HCT116 (cell line): ENCODE measurements at regions not wholly inside any gene's neighbourhood (a gene's known extent, or its start where the extent isn't known, plus 50 kb on each side); places are given as distances from the start of the nearest gene placed in this dataset.

Source experiments
- ATAC-seq: fragments of 200-7000 bp; cut with Tn5 transposase; 2 replicates; pipeline ENCODE4 v1.9.1; 2020; ENCODE audit warnings: mild to moderate bottlenecking, moderate library complexity
- BruUV-seq: library from RNA; stranded (reverse); fragments of 400-500 nt; replicated peaks from 2 replicates; lab custom pipeline; 2021; lab: Mats Ljungman, UMichigan
- CTCF ChIA-PET: fragments of 300-600 bp; sonication (Branson Sonifier 250); formaldehyde crosslinking; loops from one replicate; lab custom pipeline; 2021; ENCODE audit warnings: antibody characterized with exemption; lab: Charles Lee
- POLR2A ChIA-PET: fragments of 300-600, 350-600 bp; sonication (Branson Sonifier 250); formaldehyde crosslinking; loops from one replicate; lab custom pipeline; 2021; ENCODE audit warnings: antibody characterized with exemption; lab: Charles Lee
- RAD21 ChIA-PET, 2 experiments: fragments of 300-600 bp; sonication (Branson Sonifier 250); formaldehyde crosslinking; loops; one replicate each; lab custom pipeline; 2023; ENCODE audit warnings: low total read pairs in 2 of 2; ENCODE audit not compliant: uncharacterized antibody in 2 of 2, unreplicated experiment in 2 of 2, low non-redundant PET in 1 of 2; lab: Charles Lee
- DNase-seq: peaks from one replicate; pipeline ENCODE4 v3.0.0-alpha.2; 2010; ENCODE audit warnings: low read depth, low spot score
- H2AFZ ChIP-seq: fragments of 200-600 bp; shearing (Covaris generic), sonication (generic); 2 replicates; pipeline ENCODE4 v1.6.1; 2017; ENCODE audit warnings: low read depth, mixed run types, mixed read lengths, antibody characterized with exemption, low read length; ENCODE audit not compliant: poor library complexity, severe bottlenecking
- H3K27ac ChIP-seq: 2 replicates; pipeline ENCODE4 v1.5.1; 2012; ENCODE audit warnings: low read depth, low read length
- H3K27me3 ChIP-seq: fragments of 200-600 bp; sonication (generic); 2 replicates; pipeline ENCODE4 v1.6.1; 2016; ENCODE audit warnings: mixed run types, low read length, mixed read lengths; ENCODE audit not compliant: insufficient read depth
- H3K36me3 ChIP-seq, 2 experiments: fragments of 200-500 bp in 1 of 2; fragments of 200-600 bp in 1 of 2; sonication (Bioruptor generic) in 1 of 2; sonication (generic) in 1 of 2; 2 replicates each; pipeline versions ENCODE4 v1.5.1 to v1.6.1; 2014 to 2016; ENCODE audit warnings: low read length in 2 of 2, inconsistent platforms in 1 of 2, mixed read lengths in 1 of 2, mixed run types in 1 of 2; ENCODE audit not compliant: insufficient read depth in 2 of 2, control insufficient read depth in 1 of 2
- H3K4me1 ChIP-seq, 2 experiments: fragments of 200-600 bp in 1 of 2; sonication (generic) in 1 of 2; 2 replicates each; pipeline versions ENCODE4 v1.5.1 to v1.6.1; 2012 to 2017; ENCODE audit warnings: low read length in 2 of 2, inconsistent platforms in 1 of 2, mild to moderate bottlenecking in 1 of 2, mixed read lengths in 1 of 2, mixed run types in 1 of 2, moderate library complexity in 1 of 2; ENCODE audit not compliant: insufficient read depth in 2 of 2, control insufficient read depth in 1 of 2
- H3K4me2 ChIP-seq: fragments of 200-600 bp; sonication (generic); 2 replicates; pipeline ENCODE4 v1.6.1; 2017; ENCODE audit warnings: mixed run types, low read length, mixed read lengths
- H3K4me3 ChIP-seq, 2 experiments: fragments of 200-600 bp in 1 of 2; sonication (generic) in 1 of 2; replicated peaks in 1 of 2; 2 replicates each; pipeline ENCODE4 v1.5.1; 2011 to 2016; ENCODE audit warnings: low read length in 2 of 2, control low read depth in 1 of 2, low read depth in 1 of 2, mild to moderate bottlenecking in 1 of 2, mixed read lengths in 1 of 2, mixed run types in 1 of 2
- H3K79me2 ChIP-seq: fragments of 200-600 bp; sonication (generic); 2 replicates; pipeline ENCODE4 v1.6.1; 2017; ENCODE audit warnings: mild to moderate bottlenecking, mixed run types, low read length, moderate library complexity, mixed read lengths; ENCODE audit not compliant: insufficient read depth
- H3K9ac ChIP-seq: fragments of 200-600 bp; sonication (generic); 2 replicates; pipeline ENCODE4 v1.6.1; 2016; ENCODE audit warnings: low read length, mixed read lengths
- H3K9me2 ChIP-seq: fragments of 200-600 bp; sonication (generic), shearing (Covaris generic); 2 replicates; pipeline ENCODE4 v1.6.1; 2017; ENCODE audit warnings: mixed run types, mild to moderate bottlenecking, moderate library complexity; ENCODE audit not compliant: insufficient read depth
- H3K9me3 ChIP-seq, 2 experiments: fragments of 200-500 bp in 1 of 2; fragments of 200-600 bp in 1 of 2; sonication (Bioruptor generic) in 1 of 2; sonication (generic) in 1 of 2; 2 replicates each; pipeline ENCODE4 v1.6.1; 2014 to 2017; ENCODE audit warnings: low read length in 2 of 2, mixed read lengths in 2 of 2, inconsistent platforms in 1 of 2, low read depth in 1 of 2, mild to moderate bottlenecking in 1 of 2, mixed run types in 1 of 2, moderate library complexity in 1 of 2; ENCODE audit not compliant: control insufficient read depth in 1 of 2, insufficient read depth in 1 of 2
- H4K20me1 ChIP-seq: fragments of 200-600 bp; sonication (generic), shearing (Covaris generic); 2 replicates; pipeline ENCODE4 v1.6.1; 2017; ENCODE audit warnings: mixed run types, mild to moderate bottlenecking, moderate library complexity; ENCODE audit not compliant: insufficient read depth
- CBX3 ChIP-seq: IDR thresholded peaks from 2 replicates; pipeline ENCODE4 v1.6.1; 2012; ENCODE audit warnings: low read depth
- ELF1 ChIP-seq: IDR thresholded peaks from 2 replicates; pipeline ENCODE4 v1.6.1; 2012; ENCODE audit warnings: low read depth, borderline replicate concordance
- EZH2 ChIP-seq: fragments of 200-600 bp; sonication (generic); IDR thresholded peaks from 2 replicates; pipeline ENCODE4 v1.6.1; 2017; ENCODE audit warnings: antibody characterized with exemption, mixed run types
- FOSL1 ChIP-seq: IDR thresholded peaks from 2 replicates; pipeline ENCODE4 v1.6.1; 2012; ENCODE audit warnings: low read depth
- SP1 ChIP-seq: IDR thresholded peaks from 2 replicates; pipeline ENCODE4 v1.6.1; 2012; ENCODE audit warnings: low read depth
- SRF ChIP-seq: IDR thresholded peaks from 2 replicates; pipeline ENCODE4 v1.6.1; 2012; ENCODE audit warnings: low read depth
- intact Hi-C: fragments of 100-400 bp; cut with micrococcal nuclease; formaldehyde crosslinking; loops from 2 replicates; pipeline ENCODE4 v1.10.0; 2022
- TF ChIP-seq, protein P1 (sequence below): IDR thresholded peaks from 2 replicates; pipeline ENCODE4 v1.6.1; 2011; ENCODE audit warnings: mild to moderate bottlenecking, low read length, moderate library complexity; ENCODE audit not compliant: insufficient replicate concordance; ENCODE audit errors: extremely low read depth

DNA sequence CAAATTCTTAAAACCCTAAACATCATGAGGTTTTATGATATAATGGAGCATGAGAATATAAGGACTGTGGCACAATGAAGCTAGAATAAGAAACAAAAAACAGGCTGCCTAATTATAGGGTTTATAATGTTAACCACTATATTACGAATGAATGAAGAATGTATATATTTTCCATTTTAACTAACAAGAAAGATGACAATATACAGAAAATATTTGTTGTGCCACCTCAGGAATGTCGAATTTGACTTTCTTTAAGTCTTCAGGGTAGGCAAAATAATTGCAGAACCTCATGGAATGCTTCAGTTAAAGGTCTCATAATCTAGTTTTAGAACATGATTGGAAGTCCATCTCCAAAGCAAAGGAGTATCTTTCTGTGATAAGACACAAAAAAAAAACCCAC lies 282.9 kb upstream of the SLC8A1 start:
- no peaks in the 10 kb centered on the region for H3K79me2 ChIP-seq
- RAD21 ChIA-PET = no interaction called here
- no peaks in the 10 kb centered on the region for H3K9me2 ChIP-seq
- no peaks in the 10 kb centered on the region for H3K27me3 ChIP-seq
- no peak overlapping the region for H3K4me2 ChIP-seq
- H3K27ac ChIP-seq = no peak overlapping the region
- no peak overlapping the region for H2AFZ ChIP-seq
- ATAC-seq (no peak), DNase-seq (no peak)
- POLR2A ChIA-PET = no interaction called here
- no peaks in the 10 kb centered on the region for H3K9me3 ChIP-seq
- no peaks in the 10 kb centered on the region for H3K4me1 ChIP-seq
- H4K20me1 ChIP-seq = no peaks in the 10 kb centered on the region
- no peak for TF ChIP-seq CBX3
- TF ChIP-seq FOSL1 = no peak
- no peaks in the 10 kb centered on the region for H3K36me3 ChIP-seq
- H3K9ac ChIP-seq = no peak overlapping the region
- CTCF ChIA-PET = no interaction called here
- no TSS peak for BruUV-seq
- no peak overlapping the region for H3K4me3 ChIP-seq
- intact Hi-C loops = no loop called here

GRCh38 chr2:40737180-40737579 lies 285.3 kb upstream of the SLC8A1 start:
- DNase-seq = no peak
- no peaks in the 10 kb centered on the region for H3K79me2 ChIP-seq
- TF ChIP-seq SP1 (no peak), EZH2 (no peak), SRF (no peak), ELF1 (no peak)
- TF ChIP-seq, protein P1, sequence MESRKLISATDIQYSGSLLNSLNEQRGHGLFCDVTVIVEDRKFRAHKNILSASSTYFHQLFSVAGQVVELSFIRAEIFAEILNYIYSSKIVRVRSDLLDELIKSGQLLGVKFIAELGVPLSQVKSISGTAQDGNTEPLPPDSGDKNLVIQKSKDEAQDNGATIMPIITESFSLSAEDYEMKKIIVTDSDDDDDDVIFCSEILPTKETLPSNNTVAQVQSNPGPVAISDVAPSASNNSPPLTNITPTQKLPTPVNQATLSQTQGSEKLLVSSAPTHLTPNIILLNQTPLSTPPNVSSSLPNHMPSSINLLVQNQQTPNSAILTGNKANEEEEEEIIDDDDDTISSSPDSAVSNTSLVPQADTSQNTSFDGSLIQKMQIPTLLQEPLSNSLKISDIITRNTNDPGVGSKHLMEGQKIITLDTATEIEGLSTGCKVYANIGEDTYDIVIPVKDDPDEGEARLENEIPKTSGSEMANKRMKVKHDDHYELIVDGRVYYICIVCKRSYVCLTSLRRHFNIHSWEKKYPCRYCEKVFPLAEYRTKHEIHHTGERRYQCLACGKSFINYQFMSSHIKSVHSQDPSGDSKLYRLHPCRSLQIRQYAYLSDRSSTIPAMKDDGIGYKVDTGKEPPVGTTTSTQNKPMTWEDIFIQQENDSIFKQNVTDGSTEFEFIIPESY = no peak
- TF ChIP-seq, all 23 proteins: peak for 0
- ChIA-PET RAD21 (no interaction called here), CTCF (no interaction called here), POLR2A (no interaction called here)
- H2AFZ ChIP-seq = no peak overlapping the region
- H3K9me3 ChIP-seq = no peaks in the 10 kb centered on the region
- BruUV-seq = no TSS peak
- H3K36me3 ChIP-seq = no peaks in the 10 kb centered on the region
- H3K9me2 ChIP-seq = no peaks in the 10 kb centered on the region
- H3K4me1 ChIP-seq = no peaks in the 10 kb centered on the region
- H3K27ac ChIP-seq = no peak overlapping the region
- H3K4me2 ChIP-seq = no peak overlapping the region
- H3K27me3 ChIP-seq = no peaks in the 10 kb centered on the region
- no peak for ATAC-seq
- H4K20me1 ChIP-seq = no peaks in the 10 kb centered on the region
- H3K9ac ChIP-seq = no peak overlapping the region
- H3K4me3 ChIP-seq = no peak overlapping the region
- intact Hi-C loops = no loop called here
